Cerebellar nuclear complex (tissue), 1 donor: ENCODE measurements at regions not wholly inside any gene's neighbourhood (a gene's known extent, or its start where the extent isn't known, plus 50 kb on each side); places are given as distances from the start of the nearest gene placed in this dataset.

ENCODE experiments used
- DNase-seq, 2 experiments: peaks; one replicate each; lab custom pipeline; 2025; lab: John Stamatoyannopoulos, UW

DNA sequence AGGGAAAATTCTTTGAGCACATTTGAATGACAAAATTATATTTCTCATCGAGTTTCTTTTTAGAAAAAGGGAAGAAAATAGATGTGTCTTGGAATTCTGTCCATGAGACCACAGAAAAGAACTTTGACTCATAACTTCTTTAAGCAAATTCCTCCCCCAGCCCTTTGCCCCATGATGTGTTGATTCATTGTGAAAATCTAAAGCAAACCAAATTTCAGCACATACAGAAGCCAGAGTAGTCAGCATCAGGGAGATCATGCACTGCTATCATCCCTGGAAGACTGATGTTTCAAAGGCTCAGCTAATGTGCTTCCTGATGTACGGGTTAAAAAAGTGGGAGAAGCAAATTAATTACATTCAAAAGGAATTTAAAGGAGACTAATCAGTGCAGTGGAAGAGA, 159.7 kb downstream of the FAT3 start:
- DNase-seq = no peak

DNA sequence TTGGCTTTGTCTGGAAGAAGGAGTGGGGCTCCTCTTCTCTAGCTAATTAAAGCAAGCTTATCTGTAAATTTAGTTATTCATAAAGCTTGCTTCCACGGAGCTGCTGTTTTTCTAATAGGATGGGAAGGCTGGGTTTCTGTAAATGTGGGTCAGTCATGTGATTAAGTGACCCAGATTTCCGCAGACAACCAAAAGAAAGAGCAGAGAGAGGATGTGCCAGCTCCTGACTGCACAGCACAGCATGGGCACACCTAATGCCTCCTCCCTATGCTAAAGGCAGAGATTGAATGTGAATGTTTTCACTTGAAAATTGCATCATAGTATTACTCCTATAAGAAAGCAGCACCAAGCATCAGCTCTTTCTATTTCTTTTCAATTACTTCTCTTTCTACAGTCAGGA, 160.2 kb downstream of the FAT3 start:
- DNase-seq = no peak

DNA sequence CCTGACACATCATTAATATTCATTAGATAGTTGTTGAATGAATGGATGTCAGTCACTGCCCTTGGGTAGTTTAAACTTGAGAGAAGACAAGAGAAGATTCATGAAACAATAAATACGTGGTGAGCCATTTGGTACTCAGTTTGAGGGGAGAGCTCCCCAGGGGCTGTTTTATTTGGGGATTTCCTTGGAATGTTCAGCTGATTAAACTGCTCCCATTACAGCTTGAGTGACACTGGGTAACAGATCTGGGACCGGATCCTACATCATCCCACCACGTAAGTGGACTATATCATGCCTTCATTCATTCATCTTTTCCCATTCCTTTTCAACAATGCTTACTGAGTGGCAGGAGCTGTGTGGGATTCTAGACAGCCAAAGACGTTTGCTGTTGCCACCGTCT, 162.0 kb downstream of the FAT3 start:
- DNase-seq = no peak

DNA sequence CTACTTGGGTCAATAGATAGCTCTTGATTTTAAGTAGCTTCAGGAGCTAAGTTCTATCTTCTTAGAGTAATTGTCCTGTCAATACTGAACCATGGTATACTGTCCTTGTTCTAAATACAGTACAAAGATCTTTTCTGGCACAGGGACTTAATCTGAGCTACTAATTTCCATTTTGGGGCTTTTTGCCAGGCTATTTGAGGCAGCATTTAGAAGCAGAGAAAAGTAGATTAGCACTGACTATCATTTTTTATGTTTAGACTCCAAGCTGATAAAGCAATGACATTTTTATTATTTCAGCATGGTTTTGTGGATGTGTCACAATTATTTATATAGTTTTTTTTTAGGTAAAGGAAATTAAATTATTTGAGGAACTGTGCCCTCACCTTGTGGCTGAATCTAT, 163.2 kb downstream of the FAT3 start:
- no peak for DNase-seq

DNA sequence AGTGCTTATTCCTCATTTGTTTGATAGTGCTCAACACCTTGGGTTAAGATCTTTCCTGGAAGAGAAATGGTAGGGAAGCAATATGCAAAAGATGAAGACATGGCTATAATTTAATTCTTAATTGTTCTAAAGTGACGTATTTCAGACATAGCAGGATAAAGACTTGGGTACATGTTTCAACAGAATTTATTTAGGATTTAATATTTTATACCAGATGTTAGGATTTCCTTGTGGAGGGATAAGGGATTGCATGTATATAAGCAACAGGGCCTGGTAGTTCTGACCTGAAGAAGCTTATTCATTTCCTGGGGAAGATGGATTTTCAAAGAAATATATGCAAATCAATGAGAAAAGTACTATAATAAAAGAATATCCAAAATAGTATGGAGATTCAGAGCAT, 163.8 kb downstream of the FAT3 start:
- no peak for DNase-seq

DNA sequence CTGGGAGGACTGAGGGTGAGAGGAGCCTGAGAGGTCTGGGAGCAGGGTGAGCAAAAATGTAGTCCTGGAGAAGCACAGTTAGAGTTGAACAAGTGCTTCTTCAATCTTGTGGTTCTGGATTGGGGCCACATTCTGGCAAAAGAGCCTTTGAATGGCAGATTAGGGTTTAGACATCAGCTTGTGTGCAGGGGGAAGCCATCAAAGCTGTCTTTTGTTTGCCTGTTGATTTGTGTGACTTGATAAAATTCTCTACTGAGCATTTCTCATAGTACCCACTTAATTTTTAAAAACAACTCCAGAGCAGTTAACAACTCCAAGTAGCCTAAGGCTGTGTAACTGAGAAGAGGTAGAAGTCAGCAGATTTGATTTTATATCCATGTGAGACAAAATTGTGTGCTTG, 166.2 kb downstream of the FAT3 start:
- no peak for DNase-seq

DNA sequence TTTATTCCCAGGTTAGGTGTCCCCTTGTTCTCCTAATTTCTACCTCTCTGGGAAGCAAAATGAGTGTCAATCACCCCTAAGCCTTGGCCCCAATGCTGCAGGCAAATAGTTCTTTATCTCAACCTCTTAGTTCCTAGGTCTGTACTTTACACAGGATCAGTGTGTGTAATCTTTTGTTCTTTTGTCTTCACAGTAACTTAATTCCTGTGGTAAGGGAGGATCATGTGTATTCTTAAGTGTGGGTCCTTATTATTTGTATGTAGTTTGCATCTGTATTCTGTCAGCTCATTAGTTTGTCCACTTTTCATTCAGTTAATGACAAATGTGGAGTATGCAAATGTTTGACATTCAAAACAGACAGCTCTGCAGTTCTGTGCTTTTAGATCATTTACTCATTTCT, 166.7 kb downstream of the FAT3 start:
- no peak for DNase-seq

DNA sequence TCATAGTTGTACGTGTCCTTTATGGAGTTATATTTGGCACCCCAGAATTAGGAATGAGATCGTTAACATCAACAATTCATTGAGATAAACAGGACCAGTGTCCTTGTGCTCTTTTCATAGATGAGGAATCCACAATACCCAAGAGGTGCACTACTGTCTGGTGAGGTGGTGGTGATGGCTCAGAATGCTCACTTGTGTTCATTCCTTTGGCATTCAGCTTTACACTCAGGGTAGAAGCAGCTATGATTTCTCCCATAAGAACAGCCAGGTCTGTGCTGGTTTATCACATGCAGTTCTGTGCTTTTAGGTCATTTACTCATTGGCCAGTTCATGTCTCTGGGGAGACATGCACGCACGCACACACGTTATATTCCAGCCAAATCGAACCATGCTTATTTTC, 167.2 kb downstream of the FAT3 start:
- DNase-seq = no peak

DNA sequence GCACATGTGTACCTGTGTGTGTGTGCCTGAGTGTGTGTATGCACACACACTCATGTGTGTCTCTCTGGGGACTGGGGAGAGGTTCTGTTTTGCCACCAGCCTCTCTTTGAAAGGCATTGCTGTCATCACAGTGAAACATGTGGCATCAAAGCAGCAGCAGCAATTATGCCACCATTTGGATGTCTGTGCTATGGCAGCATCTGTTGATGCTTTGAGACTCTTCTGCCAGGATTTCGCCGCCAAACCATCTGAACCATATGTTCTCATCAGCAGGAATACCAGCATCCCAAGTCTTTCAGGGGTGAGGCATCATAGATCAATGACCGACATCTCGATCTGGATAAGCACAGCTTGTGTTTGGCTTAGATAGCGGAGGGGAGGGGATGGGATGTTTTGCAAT, 168.6 kb downstream of the FAT3 start:
- DNase-seq = no peak

DNA sequence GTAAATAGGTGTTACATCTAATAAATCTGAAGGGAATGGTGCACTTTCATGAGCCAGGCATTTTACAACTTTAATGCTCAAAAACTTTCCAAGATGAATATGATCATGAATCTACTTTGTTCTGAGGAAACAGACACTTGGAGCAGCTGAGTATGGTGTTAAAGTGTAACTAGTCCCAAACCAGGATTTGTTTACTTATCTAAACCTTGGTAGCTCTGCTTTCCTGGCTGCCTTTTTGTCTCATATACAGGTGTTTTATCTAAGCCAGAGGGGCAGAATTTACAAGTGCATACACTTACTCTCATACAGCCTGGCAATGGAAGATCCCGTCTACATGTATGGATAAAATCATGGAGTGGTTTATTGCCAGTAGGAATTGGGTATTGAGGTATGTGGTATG, 171.5 kb downstream of the FAT3 start:
- DNase-seq = no peak

DNA sequence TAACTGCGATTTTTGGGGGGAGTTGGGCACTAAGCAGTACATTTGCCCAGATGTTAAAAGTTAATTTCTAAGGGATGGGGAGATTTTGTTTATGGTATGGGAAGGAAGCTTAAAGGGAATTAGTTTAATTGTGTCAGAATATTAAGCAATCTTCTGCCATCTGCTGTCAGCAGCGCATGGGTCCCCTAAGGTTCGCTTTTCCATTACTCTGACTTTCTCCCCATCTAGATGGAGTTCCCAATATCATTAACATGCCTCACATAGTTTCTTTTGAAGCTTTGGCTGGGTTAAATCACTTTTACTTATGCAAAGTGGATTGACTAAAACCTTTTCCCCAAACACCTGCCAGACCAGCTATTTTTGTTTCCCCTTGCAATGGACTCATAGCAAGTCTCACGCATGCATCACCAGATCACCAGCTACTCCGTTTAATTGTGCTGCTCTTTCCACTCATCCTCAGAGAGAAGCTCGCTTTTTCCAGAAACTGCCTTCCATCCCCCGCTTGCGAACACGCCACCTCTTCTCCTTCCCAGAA, 172.7 kb downstream of the FAT3 start:
- DNase-seq = no peak

DNA sequence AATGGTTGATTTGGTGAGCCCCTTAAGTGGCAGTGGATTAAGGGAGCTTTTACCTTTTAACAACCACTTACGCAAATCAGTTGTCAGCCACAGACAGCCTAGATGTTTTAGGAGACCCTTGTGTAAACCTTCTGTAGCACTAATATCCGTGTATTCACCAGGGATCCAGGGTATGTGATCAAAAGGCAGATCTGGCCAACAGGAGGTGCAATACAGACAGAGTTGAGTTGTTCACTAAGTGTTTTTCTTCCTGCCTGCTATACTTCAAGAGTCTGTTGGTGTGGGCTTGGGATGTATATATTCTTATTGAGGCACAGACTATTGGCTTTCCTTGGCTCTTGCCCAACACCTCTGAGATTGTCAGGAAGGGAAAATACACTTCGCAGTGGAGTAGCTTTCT, 175.1 kb downstream of the FAT3 start:
- DNase-seq = no peak

DNA sequence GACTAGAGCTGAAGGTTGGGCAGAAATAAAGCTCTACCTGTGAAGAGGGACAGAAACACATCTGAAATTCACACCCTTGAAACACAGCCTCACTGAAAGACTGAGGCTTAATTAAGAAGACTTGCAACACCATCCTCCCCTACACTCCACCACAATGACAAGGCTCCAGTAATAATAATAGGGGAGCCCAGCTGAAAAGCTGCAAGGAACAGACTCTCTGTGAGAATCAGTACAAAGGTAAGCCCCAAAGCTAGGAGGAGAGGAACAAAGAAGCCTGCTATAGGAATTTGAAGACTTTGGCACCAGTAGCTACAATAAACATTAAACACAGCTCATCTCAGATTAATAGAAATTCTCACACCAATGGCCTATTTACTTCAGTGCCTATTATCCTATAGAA, 176.9 kb downstream of the FAT3 start:
- no peak for DNase-seq

DNA sequence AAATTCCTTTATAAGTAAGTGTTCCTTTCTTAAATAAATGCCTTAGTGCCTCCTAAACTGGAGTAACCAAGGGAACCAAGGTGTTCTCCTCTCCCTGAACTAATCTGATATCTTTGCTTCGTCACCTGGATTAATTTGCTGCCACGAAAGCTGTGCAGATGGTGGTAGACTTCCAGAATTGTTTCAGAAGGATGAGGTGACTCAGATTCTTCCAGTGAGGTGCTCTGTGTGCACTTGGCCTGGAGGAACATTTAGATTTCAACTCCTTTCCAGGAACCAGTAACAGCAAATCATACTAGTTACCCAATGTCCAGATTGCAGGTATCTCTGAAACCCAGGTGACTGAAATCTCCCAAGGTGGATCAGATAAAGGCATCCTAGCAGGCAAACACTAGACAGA, 181.9 kb downstream of the FAT3 start:
- no peak for DNase-seq

DNA sequence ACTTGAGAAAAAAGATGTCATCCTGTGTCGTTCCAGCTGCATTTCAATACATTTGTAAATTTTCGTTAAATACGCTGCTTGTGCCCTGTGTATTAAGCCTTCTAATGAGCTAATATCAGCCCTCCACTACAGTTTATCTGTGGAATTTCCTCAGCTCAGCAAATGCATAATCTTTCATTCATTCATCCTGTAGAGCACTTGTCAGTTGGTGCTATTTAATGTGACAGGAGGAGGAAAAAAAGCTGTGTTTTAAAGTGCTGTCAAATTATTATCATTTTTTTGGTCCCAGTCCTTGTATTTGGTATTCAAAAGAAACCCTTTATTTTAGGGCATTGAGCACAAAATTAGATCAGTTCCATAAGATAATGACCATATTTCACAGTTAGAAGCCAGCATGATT, 184.7 kb downstream of the FAT3 start:
- DNase-seq = no peak

DNA sequence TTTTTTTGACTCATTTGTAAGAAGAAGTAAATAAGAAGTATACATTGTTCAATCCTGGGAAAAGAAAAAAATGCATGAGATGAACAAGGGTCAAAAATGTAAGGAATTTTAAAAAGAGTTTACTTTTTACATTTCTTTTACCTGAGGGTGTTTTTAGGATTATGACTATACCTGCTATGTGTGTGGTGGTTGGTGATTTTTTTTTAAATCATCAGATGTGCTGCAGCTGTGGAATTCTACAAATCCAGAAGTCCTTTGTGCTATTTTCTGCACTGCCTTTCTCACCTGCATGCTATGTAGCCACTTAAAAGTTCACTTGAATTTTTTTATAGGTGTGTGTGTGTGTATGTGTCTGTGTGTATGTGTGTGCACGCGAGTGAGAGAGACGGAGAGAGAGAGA, 185.3 kb downstream of the FAT3 start:
- DNase-seq = no peak

DNA sequence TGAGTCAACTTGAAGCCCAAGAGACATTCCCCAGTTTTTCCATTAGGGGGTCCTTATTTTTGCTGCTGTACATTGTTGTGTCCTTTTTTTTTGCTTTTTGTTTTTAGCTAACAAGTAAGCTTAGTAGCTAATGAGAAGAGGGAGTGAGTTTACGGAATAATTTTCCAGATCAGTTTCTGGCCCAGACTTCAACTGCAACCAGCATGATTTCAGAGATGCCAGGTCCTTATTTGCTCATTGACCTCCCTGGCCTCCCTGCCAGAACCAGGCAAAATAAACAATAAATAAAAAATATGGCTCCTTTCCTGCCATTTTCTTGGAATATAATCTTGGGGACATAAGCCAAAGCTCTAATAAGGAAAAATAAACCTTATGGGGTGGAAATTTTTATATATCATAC, 185.9 kb downstream of the FAT3 start:
- no peak for DNase-seq

DNA sequence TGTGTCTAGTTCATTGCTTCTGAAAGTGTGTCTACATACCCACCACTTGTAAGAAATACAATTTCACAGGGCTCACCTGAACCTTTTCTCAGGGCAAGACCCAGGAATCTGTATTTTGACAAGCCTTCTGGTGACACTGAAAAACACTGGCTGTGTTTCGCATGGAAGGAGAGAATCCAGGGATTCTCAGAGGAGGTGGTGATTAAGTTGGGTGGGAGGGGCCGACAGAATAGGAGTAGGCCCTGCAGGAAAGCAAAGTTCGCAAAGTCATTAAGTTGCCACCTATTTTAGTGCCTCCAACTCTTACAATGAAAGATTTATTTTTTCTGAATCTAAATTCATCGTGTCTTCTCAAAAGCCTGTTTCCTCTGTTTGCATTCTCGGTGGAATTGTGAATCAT, 186.8 kb downstream of the FAT3 start:
- no peak for DNase-seq

DNA sequence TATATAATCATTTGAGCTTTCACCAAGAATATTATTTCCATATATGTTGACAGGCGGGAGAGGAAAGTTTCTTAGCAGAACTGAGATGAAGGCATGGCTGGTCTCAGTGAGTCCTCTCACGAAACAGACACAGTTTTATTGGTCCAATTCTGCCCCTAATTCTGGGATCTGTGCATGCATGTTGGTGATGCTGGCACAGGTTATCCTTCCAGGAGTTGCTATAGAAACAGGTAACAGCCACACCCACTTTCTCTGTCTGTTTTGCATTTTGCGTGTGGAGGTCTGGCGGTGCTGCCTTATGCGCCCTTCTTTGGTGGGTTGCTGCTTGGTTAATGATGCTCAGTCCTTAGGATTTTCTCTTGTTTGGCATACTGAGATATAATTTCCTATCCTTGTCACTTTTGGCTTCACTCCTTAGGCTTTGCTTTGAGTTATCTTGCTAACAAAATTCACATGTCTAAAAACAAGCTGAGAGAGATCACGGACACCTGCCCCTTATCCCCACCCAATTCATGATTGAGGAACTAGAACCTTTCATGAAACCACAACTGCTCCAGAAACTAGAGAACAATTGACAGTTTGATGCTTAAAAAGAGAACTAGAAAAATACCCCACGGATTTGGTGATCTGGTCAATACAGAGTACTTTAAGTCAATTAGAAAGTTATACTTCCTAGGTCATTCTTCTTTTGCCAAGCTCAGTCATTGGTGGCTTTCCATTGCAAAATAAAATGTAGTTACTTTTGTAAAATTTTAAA, 189.3 kb downstream of the FAT3 start:
- DNase-seq = no peak

DNA sequence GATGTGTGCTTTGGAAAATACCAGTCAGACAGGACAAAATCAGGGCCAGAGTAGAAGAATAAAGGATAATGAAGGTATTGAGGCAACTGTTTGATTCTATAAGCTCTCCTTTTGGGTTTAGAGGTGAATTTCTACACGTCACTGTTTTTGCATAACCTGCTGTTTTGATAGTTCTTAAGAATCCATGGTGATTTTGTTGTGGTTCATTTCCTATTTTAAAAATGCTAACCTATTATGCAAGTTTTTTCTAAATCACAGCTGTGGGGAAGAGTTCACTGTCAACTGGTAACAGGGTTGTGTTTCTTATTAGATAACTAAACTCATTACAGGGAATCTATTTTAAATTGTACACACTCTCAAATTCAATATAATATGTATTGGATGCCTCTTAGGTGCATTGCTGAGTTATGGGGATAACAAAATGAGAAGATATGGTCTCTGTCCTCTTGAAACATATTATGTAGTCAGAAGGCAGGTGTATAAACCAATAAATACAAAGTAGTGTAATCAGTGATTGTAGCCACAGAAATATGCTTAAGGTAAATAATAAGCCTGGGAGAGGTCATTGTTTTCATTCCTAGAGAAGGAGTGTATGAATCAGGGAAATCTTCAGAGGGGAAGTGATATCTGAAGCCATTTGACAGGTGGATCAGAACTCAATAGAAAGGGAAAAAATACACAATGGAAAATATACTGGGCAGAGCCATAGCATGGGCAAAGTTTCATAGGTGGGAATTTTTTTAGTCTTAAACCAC, 192.5 kb downstream of the FAT3 start:
- DNase-seq = no peak

DNA sequence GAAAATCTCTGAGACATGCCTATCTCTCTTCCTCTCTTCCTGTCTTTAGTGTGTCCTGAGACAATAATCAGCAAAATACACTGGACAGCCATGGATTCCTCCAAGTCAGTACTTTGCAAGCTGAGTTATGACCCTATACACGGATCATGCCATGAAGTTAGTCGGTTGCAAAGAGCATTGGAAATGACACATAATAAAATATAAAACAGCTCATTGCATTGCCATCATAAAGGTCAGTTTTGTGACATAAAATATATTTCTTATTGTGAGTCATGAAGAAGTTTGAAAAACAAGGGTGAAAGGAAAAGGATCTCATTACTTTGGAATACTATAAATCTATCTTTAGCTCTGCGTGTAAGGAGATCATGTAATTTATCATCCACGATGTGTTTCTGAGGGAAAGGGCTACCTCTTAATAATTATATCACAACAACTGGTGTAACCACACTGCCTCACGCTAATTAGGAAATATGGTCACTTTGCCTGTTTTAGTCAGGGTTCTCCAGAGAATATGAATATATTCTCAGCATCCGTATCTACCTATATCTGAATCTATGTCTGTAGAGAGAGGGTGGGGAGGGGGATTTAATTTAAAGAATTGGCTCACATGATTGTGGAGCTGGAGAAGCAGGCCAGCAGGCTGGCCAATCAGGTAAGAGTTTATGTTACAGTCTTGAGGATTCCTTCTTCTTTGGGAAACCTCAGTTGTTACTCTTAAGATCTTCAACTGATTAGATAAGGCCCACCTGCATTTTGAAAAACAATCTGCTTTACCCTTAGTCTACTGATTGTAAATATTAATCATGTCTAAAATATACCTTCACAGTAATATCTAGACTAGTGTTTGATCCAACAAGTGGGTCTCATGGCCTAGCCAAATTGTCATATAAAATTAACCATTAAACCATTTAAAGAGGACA, 198.8 kb downstream of the FAT3 start:
- no peak for DNase-seq

DNA sequence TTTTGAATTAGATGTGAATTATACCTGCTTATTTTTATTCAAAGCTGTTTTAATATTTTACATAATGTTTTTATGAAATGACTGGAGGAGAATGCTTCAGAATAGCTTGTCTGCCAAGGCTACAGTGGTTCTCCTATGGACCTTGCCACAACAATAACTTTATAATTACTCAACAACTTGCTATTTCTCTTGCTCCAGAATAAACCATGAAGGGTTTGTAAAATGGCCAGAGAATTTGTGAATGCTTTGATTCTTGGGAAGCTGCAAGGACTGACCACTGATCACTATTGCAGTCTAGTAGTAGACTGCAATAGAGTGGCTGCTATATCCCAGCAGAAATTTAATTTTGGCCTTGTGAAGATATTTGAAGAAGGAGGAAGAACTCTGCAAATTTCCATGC, 199.7 kb downstream of the FAT3 start:
- no peak for DNase-seq

DNA sequence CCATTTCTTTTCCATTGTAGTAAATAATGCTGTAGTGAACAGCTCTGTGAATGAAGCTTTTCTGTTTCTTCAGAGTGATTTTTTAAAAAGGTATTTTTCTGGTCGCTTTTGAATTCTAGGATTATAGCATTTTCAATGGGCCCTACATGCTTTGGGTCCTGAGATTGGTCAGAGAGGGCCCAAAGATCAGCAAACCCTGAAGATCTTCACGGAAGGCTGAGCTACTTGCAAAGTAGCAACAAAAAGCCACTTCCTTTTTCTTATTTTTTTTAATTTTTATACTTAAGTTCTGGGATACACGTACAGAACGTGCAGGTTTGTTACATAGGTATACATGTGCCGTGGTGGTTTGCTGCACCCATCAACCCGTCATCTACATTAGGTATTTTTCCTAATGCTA, 200.5 kb downstream of the FAT3 start:
- DNase-seq = no peak
